Colonic mucosa (tissue), 4 donors: ENCODE measurements at regions not wholly inside any gene's neighbourhood (a gene's known extent, or its start where the extent isn't known, plus 50 kb on each side); places are given as distances from the start of the nearest gene placed in this dataset.

Experiments used
- DNase-seq: peaks from one replicate; pipeline ENCODE4 v3.0.0-alpha.2; 2020
- H3K27ac ChIP-seq: fragments of 200-600 bp; one replicate; pipeline ENCODE4 v1.8.0; 2021
- H3K27me3 ChIP-seq: fragments of 200-600 bp; one replicate; pipeline ENCODE4 v1.8.0; 2021
- H3K36me3 ChIP-seq: fragments of 200-600 bp; one replicate; pipeline ENCODE4 v1.8.0; 2021
- H3K4me1 ChIP-seq: fragments of 200-600 bp; one replicate; pipeline ENCODE4 v1.8.0; 2021; ENCODE audit warnings: mild to moderate bottlenecking
- H3K4me3 ChIP-seq: fragments of 200-600 bp; one replicate; pipeline ENCODE4 v1.8.0; 2021
- H3K9ac ChIP-seq, 2 donors: one replicate each; pipeline ENCODE4 v1.7.0; 2013; ENCODE audit warnings: control low read depth in 2 of 2, low read depth in 2 of 2, low read length in 2 of 2
- H3K9me3 ChIP-seq: fragments of 200-600 bp; one replicate; pipeline ENCODE4 v1.8.0; 2021
- intact Hi-C: fragments of 100-400 bp; cut with DNase I; formaldehyde crosslinking; loops from one replicate; pipeline ENCODE4 v1.14.1; 2022
- TF ChIP-seq, protein P1 (sequence below): fragments of 200-600 bp; IDR thresholded peaks from one replicate; pipeline ENCODE4 v1.8.0; 2022; ENCODE audit warnings: antibody characterized with exemption, mild to moderate bottlenecking
- donor health status: healthy.
- donor health status: DM: no; HTN: no; CAD: no.
- donor health status: DM: no; HTN: no; CAD: no.

GRCh38 chr18:74005320-74006109 lies 142.1 kb downstream of the FBXO15 start:
- intact Hi-C loops: no loop called here
- Histone ChIP-seq H3K4me1 (no peaks in the 10 kb centered on the region), H3K27ac (no peak overlapping the region), H3K9me3 (no peaks in the 10 kb centered on the region), H3K36me3 (no peaks in the 10 kb centered on the region), H3K9ac (no peak overlapping the region), H3K4me3 (no peak overlapping the region), H3K27me3 (no peaks in the 10 kb centered on the region)
- DNase-seq: no peak
- TF ChIP-seq, protein P1, sequence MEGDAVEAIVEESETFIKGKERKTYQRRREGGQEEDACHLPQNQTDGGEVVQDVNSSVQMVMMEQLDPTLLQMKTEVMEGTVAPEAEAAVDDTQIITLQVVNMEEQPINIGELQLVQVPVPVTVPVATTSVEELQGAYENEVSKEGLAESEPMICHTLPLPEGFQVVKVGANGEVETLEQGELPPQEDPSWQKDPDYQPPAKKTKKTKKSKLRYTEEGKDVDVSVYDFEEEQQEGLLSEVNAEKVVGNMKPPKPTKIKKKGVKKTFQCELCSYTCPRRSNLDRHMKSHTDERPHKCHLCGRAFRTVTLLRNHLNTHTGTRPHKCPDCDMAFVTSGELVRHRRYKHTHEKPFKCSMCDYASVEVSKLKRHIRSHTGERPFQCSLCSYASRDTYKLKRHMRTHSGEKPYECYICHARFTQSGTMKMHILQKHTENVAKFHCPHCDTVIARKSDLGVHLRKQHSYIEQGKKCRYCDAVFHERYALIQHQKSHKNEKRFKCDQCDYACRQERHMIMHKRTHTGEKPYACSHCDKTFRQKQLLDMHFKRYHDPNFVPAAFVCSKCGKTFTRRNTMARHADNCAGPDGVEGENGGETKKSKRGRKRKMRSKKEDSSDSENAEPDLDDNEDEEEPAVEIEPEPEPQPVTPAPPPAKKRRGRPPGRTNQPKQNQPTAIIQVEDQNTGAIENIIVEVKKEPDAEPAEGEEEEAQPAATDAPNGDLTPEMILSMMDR: no peak

DNA sequence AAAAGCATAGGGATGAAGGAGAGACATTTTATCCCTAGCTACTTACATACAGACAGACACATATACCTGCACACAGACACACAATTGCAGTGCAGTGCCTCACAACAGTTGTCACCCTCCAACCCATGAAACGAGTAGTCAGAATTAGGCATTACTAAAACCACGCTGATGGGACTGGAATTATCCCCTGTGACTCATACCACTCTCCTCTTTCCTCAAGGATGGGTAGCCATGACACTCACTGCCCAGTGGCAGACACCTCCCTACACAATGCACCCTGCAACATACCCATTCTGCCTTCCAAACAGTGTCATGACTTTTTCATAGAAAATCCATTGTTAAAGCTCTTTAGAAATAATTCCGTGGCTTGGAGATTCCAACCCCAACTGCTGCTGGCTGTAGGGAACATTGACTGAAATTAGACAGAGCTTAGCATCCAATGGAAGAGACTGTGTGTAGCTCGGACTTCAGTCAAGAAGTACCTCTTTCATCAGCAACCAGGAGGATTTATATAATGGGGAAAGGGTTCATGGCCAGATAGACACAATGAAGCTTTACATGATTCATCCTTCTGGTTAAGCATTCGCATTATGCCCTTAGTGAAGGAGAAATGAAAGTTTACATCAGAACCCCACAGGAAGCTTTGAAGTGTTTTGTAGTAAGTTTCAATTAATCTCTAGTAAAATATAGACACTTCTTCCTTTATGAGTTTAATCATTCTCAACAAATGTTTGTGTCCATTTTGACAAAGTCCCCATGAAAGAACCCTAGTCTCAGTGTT lies 155.2 kb downstream of the FBXO15 start:
- TF ChIP-seq, protein P1: no peak
- Histone ChIP-seq H3K27ac (no peak overlapping the region), H3K4me1 (no peaks in the 10 kb centered on the region), H3K9me3 (no peaks in the 10 kb centered on the region), H3K27me3 (no peaks in the 10 kb centered on the region), H3K4me3 (no peak overlapping the region), H3K36me3 (no peaks in the 10 kb centered on the region), H3K9ac (no peak overlapping the region)
- DNase-seq: no peak
- intact Hi-C loops: no loop called here

DNA sequence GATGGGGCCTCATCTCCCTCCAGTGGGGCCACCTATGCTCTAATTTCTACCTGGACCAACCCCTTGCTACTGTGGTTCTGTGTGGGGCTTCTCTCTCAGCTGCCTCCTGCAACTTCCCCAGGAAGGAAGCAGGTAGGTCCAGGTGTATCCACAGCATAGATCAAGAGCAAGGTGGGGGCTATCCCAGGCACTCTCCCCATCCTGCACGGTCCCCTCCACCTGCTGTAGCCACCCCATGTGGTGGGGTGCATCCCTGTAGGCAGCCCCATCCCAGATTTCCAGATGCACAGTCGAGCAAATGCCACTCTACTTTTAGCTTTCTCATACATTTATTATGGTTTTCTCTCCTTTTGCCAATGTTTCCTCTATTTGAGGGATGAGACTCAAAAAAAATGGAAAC lies 156.1 kb downstream of the FBXO15 start:
- H3K9ac ChIP-seq: no peak overlapping the region
- TF ChIP-seq, protein P1: no peak
- no peak for DNase-seq
- H3K27ac ChIP-seq: no peak overlapping the region
- intact Hi-C loops: no loop called here
- no peak overlapping the region for H3K4me3 ChIP-seq
- no peaks in the 10 kb centered on the region for H3K4me1 ChIP-seq
- H3K27me3 ChIP-seq: no peaks in the 10 kb centered on the region
- H3K9me3 ChIP-seq: no peaks in the 10 kb centered on the region
- H3K36me3 ChIP-seq: no peaks in the 10 kb centered on the region

- no peak overlapping the region for H3K4me3 ChIP-seq
- intact Hi-C loops: no loop called here
- no peak overlapping the region for H3K27ac ChIP-seq
- no peaks in the 10 kb centered on the region for H3K27me3 ChIP-seq
- no peaks in the 10 kb centered on the region for H3K36me3 ChIP-seq
- no peaks in the 10 kb centered on the region for H3K4me1 ChIP-seq
- TF ChIP-seq, protein P1: no peak
- DNase-seq: no peak
- no peaks in the 10 kb centered on the region for H3K9me3 ChIP-seq
- H3K9ac ChIP-seq: no peak overlapping the region
These were observed 157.4 kb downstream of the FBXO15 start for GRCh38 chr18:73990258-73990657.

DNA sequence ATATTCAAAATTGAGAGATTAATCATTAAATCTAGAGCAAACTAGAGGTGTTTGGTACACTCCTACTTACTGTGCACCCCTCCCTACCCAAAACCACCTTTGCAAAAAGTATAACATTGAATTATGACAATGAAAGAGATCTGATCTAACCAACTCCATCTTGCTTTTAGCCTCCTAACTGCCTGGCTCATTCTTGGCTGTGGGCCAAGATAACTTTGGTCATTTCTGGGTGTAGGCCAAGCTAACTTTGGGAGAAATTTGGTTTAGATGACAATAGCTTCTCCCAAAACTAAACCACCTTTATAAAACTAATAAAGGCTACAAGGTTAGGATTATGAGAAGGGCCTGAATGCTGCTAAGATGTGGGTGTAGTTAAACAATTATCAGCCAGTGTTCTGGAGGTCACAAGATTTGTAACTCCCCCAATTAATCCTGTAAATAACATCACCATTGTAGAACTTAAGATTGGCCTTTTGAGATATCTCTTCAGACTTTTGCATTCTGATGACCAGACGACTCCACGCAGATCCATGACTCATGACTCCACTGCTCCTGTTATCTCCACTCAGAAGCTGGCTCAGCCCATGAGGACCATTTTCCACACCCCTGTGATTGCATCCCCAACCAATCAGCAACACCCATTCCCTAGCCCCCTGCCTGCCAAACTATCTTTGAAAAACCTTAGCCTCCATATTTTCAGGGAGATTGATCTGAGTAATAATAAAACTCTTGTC lies 160.2 kb downstream of the FBXO15 start:
- H3K27me3 ChIP-seq: no peaks in the 10 kb centered on the region
- H3K9ac ChIP-seq: no peak overlapping the region
- DNase-seq: no peak
- intact Hi-C loops: no loop called here
- no peaks in the 10 kb centered on the region for H3K9me3 ChIP-seq
- TF ChIP-seq, protein P1: no peak
- no peak overlapping the region for H3K4me3 ChIP-seq
- H3K36me3 ChIP-seq: no peaks in the 10 kb centered on the region
- no peaks in the 10 kb centered on the region for H3K4me1 ChIP-seq
- H3K27ac ChIP-seq: no peak overlapping the region
